C4-2B (cell line): ENCODE measurements at regions not wholly inside any gene's neighbourhood (a gene's known extent, or its start where the extent isn't known, plus 50 kb on each side); places are given as distances from the start of the nearest gene placed in this dataset.

Experiments used
- CTCF ChIP-seq: fragments of 450-650 bp; conservative IDR thresholded peaks from 2 replicates; pipeline ENCODE4 v1.5.1; 2017; ENCODE audit warnings: mild to moderate bottlenecking
- ZFX ChIP-seq: fragments of 450-650 bp; IDR thresholded peaks from 2 replicates; pipeline ENCODE4 v1.6.1; 2017

GRCh38 chr2:81462420-81462819 lies 1157.9 kb upstream of the LRRTM1 start:
- TF ChIP-seq CTCF (no peak), ZFX (no peak)
